ENCODE measurements at regions not wholly inside any gene's neighbourhood (a gene's known extent, or its start where the extent isn't known, plus 50 kb on each side); places are given as distances from the start of the nearest gene placed in this dataset.

DNA sequence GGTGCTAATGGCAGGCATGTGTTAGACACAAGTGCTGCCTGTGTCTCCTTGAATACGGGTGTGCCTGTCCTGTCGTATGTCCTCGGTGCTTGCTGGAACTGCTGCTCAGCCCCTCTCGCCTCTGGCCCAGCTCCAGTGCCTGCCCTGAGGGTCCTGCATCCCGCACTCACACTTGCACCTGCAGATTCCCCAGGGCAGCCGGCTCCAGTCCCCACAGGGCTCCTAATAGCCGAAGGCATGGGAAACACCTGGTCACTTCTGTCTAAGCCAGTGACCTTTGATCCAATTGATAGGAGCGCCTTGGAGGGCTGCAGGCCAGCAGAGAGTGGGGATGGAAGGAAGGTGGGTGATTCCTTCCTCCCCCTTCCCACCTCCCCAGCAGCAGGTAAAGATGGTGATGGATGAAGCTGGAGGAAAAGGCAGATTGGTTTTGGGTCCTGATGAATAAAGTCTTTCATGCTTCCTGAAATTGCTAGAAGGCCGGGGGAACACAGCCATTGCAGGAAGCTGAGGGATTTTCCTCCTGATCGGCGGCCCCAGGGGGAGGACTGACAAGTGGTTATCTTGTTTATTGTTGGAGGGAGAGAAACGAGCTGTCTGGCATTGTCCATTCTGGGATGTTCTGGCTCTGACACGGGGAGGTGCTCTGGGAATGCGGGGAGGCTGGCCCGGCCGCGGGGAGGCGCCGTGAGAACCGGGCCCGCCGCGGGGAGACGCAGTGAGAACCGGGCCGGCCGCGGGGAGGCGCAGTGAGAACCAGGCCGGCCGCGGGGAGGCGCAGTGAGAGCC, 110.9 kb upstream of the B3GAT1 start:
- ChIA-PET POLR2A (ENCODE audit: partially characterized antibody) (interaction anchor here (1.0 kb wide), 1 partner anchor 11 kb away, joined by 4 read pairs; no protein-coding TSS in a partner anchor), CTCF (ENCODE audit: partially characterized antibody) (interaction anchor here (0.6 kb wide), 1 partner anchor 38 kb away, joined by 3 read pairs; no protein-coding TSS in a partner anchor)
- FAIRE-seq: no peak
- no peaks in the 10 kb centered on the region for H3K79me1 ChIP-seq (ENCODE audit: low read depth, low read length)
- no peak overlapping the region for H3K23ac ChIP-seq (ENCODE audit: insufficient read length)
- H2BK12ac ChIP-seq (ENCODE audit: low read depth, low read length): no peak overlapping the region; the same call in 1 of the 2 replicates
- peaks cover 4% of the 10 kb centered on the region; the same call in 1 of the 2 replicates for H3K23me2 ChIP-seq (ENCODE audit: low read depth, low read length)
- H3K79me2 ChIP-seq (ENCODE audit: control insufficient read depth in 1 of 2, insufficient read depth in 2 of 2, low read length in 2 of 2): no peaks in the 10 kb centered on the region
- no peak overlapping the region for H2BK20ac ChIP-seq (ENCODE audit: low read length)
- DNase-seq (ENCODE audit: low read depth in 1 of 2, low spot score in 2 of 2): no peak
- H3K4ac ChIP-seq (replicated peaks; ENCODE audit: insufficient read length, low read depth, low read length): no peak overlapping the region
- no peaks in the 10 kb centered on the region for H3K36me3 ChIP-seq (ENCODE audit: control insufficient read depth in 2 of 4, insufficient read depth in 4 of 4, low read length in 3 of 4)
- WGBS, 2 experiments (ENCODE audit: extremely low coverage in 1 of 2, insufficient coverage in 1 of 2, insufficient read length in 1 of 2, insufficient replicate concordance in 2 of 2, low coverage in 1 of 2, low lambda C conversion rate in 2 of 2, missing lambda C conversion rate in 1 of 2): 92% methylated on average over 14 of the region's 33 CpGs; no CpG with 5 or more reads in 1 of the 2 experiments
- no peak overlapping the region for H4K8ac ChIP-seq (ENCODE audit: extremely low read depth, insufficient read depth, low read length)
- H2AFZ ChIP-seq (ENCODE audit: low read length): no peak overlapping the region
- H4K20me1 ChIP-seq (replicated peaks in 1 of 2; ENCODE audit: control insufficient read depth in 1 of 2, insufficient read depth in 2 of 2, low read length in 2 of 2): peaks cover 0 to 4% of the 10 kb centered on the region in 2 experiments
- TF ChIP-seq CHD1 (IDR thresholded peaks at IDR 0.05; ENCODE audit: low read depth, low read length) (no peak), EP300 (IDR thresholded peaks at IDR 0.05; ENCODE audit: borderline replicate concordance in 1 of 2, low read depth in 2 of 2, low read length in 2 of 2) (no peak), RNF2 (IDR thresholded peaks at IDR 0.05; ENCODE audit: borderline replicate concordance, low read depth, low read length, missing control alignments, poor library complexity, severe bottlenecking) (no peak)
- no peak overlapping the region for H3K27ac ChIP-seq (ENCODE audit: low read depth, low read length)
- no peak overlapping the region for H3K14ac ChIP-seq (ENCODE audit: insufficient read length)
- H3K56ac ChIP-seq (replicated peaks; ENCODE audit: insufficient read length, low read depth, low read length): no peak overlapping the region
- no peak overlapping the region for H4K5ac ChIP-seq (ENCODE audit: insufficient read length, low read depth, low read length)
- peaks cover 0 to 8% (median 2%) of the 10 kb centered on the region in 4 experiments; a peak in 2 of 7 replicates for H3K4me1 ChIP-seq (replicated peaks in 1 of 4; ENCODE audit: control insufficient read depth in 3 of 4, insufficient read depth in 4 of 4, low read length in 3 of 4)
- no peak overlapping the region for H3K4me3 ChIP-seq (ENCODE audit: extremely low read depth in 1 of 4, insufficient read depth in 2 of 4, low read depth in 3 of 4, low read length in 4 of 4)
- H3K27me3 ChIP-seq (replicated peaks in 1 of 4; ENCODE audit: control insufficient read depth in 3 of 4, extremely low read depth in 1 of 4, insufficient read depth in 3 of 4, low read length in 3 of 4): no peaks in the 10 kb centered on the region
- H2BK5ac ChIP-seq (ENCODE audit: low read depth, low read length): no peak overlapping the region
- H2AK5ac ChIP-seq (ENCODE audit: low read depth, low read length): no peak overlapping the region
- H2BK15ac ChIP-seq (ENCODE audit: low read length): no peak overlapping the region
- no peaks in the 10 kb centered on the region for H3K9me3 ChIP-seq (ENCODE audit: insufficient read depth in 2 of 2, low read depth in 1 of 2, low read length in 1 of 2)
- peak overlapping the region; percentile 34 for H4K91ac ChIP-seq (replicated peaks; ENCODE audit: insufficient read length, low read length)
- H3K18ac ChIP-seq (ENCODE audit: extremely low read depth, low read length): no peak overlapping the region
- no peak overlapping the region for H3K4me2 ChIP-seq (ENCODE audit: insufficient read depth in 1 of 2, low read depth in 2 of 2, low read length in 2 of 2)
- no peak overlapping the region for H3K9ac ChIP-seq (replicated peaks in 1 of 4; ENCODE audit: extremely low read depth in 1 of 4, low read depth in 3 of 4, low read length in 3 of 4)
- no peak overlapping the region for H2BK120ac ChIP-seq (replicated peaks; ENCODE audit: low read depth, low read length)
